Naive thymus-derived CD4-positive, alpha-beta T cell (primary cell): ENCODE measurements at regions not wholly inside any gene's neighbourhood (a gene's known extent, or its start where the extent isn't known, plus 50 kb on each side); places are given as distances from the start of the nearest gene placed in this dataset.
"Not testable (repeated sequence)": the region's sequence is repeated elsewhere in the genome, so short reads cannot be mapped to it uniquely, and the experiment has no call there.

Experiments
- ATAC-seq: fragments of 150-1000 bp; cut with Tn5 transposase; 2 replicates; pipeline ENCODE4 v1.10.0; 2021; ENCODE audit warnings: mild to moderate bottlenecking, moderate library complexity
- CTCF ChIA-PET: fragments of 350-600 bp; sonication (Branson Sonifier 250); formaldehyde crosslinking; loops from one replicate; lab custom pipeline; 2021; ENCODE audit warnings: antibody characterized with exemption; lab: Charles Lee
- POLR2A ChIA-PET: fragments of 350-600 bp; sonication (Branson Sonifier 250); formaldehyde crosslinking; loops from one replicate; lab custom pipeline; 2021; ENCODE audit warnings: antibody characterized with exemption, inconsistent platforms; lab: Charles Lee
- DNase-seq, 9 donors: peaks; one replicate each; pipeline versions ENCODE4 v3.0.0 to v3.0.0-alpha.2; 2020 to 2022; ENCODE audit warnings: mixed read lengths in 1 of 9
- H3K27ac ChIP-seq: one replicate; pipeline ENCODE4 v1.7.0; 2013; ENCODE audit warnings: mild to moderate bottlenecking, low read depth, low read length, moderate library complexity
- H3K27me3 ChIP-seq, 2 donors: one replicate each; pipeline ENCODE4 v1.7.0; 2013; ENCODE audit warnings: low read length in 2 of 2, mild to moderate bottlenecking in 2 of 2, moderate library complexity in 2 of 2; ENCODE audit not compliant: control insufficient read depth in 2 of 2, insufficient read depth in 2 of 2
- H3K36me3 ChIP-seq, 3 experiments: 1 replicate in 2 of 3; 2 replicates in 1 of 3; pipeline ENCODE4 v1.7.0; 2013; ENCODE audit warnings: low read length in 3 of 3, mild to moderate bottlenecking in 3 of 3, moderate library complexity in 1 of 3; ENCODE audit not compliant: insufficient read depth in 3 of 3, control insufficient read depth in 2 of 3
- H3K4me1 ChIP-seq, 2 donors: one replicate each; pipeline ENCODE4 v1.7.0; 2013; ENCODE audit warnings: low read length in 2 of 2, mild to moderate bottlenecking in 2 of 2, moderate library complexity in 1 of 2; ENCODE audit not compliant: control insufficient read depth in 2 of 2, insufficient read depth in 2 of 2
- H3K4me3 ChIP-seq: 2 replicates; pipeline ENCODE4 v1.7.0; 2013; ENCODE audit warnings: mild to moderate bottlenecking, low read length
- H3K9me3 ChIP-seq, 3 experiments: 1 replicate in 2 of 3; 2 replicates in 1 of 3; pipeline ENCODE4 v1.7.0; 2013; ENCODE audit warnings: low read length in 3 of 3; ENCODE audit not compliant: control insufficient read depth in 2 of 3
- H3K27ac Mint-ChIP-seq, 9 donors: one replicate each; pipeline ENCODE4 v1.8.0; 2020 to 2022; ENCODE audit warnings: mixed read lengths in 9 of 9, mild to moderate bottlenecking in 8 of 9, moderate library complexity in 5 of 9, inconsistent platforms in 2 of 9
- H3K27me3 Mint-ChIP-seq, 5 donors: one replicate each; pipeline ENCODE4 v1.8.0; 2021 to 2022; ENCODE audit warnings: mixed read lengths in 5 of 5, mild to moderate bottlenecking in 1 of 5
- H3K36me3 Mint-ChIP-seq, 5 donors: one replicate each; pipeline ENCODE4 v1.8.0; 2020 to 2022; ENCODE audit warnings: mixed read lengths in 5 of 5, mild to moderate bottlenecking in 3 of 5, inconsistent platforms in 1 of 5
- H3K4me1 Mint-ChIP-seq, 7 donors: one replicate each; pipeline ENCODE4 v1.8.0; 2020 to 2022; ENCODE audit warnings: mixed read lengths in 7 of 7, mild to moderate bottlenecking in 3 of 7, inconsistent platforms in 1 of 7
- H3K4me3 Mint-ChIP-seq, 10 donors: one replicate each; pipeline ENCODE4 v1.8.0; 2020 to 2022; ENCODE audit warnings: mild to moderate bottlenecking in 10 of 10, mixed read lengths in 10 of 10, moderate library complexity in 6 of 10, inconsistent platforms in 2 of 10
- H3K9me3 Mint-ChIP-seq, 11 donors: one replicate each; pipeline ENCODE4 v1.8.0; 2020 to 2022; ENCODE audit warnings: mixed read lengths in 11 of 11, mild to moderate bottlenecking in 4 of 11, inconsistent platforms in 1 of 11, moderate library complexity in 1 of 11
- intact Hi-C, 2 donors: fragments of 100-400 bp; cut with micrococcal nuclease; formaldehyde crosslinking; loops; one replicate each; pipeline ENCODE4 v1.15.1; 2023

DNA sequence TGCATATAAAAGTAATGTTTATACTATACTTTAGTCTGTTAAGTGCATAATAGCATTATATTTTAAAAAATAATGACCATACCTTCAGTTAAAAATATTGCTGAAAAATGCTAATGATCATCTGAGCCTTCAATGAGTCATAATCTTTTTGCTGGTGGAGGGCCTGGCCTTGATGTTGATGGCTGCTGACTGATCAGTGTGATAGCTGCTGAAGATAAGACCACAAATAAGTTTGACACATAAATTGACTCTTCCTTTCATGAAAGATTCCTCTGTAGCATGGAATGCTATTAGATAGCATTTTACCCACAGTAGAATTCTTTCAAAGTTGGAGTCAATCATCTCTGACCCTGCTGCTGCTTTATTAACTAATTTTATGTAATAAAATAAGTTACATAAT is 128.4 kb upstream of the CCDC85A start:
- POLR2A ChIA-PET = no interaction called here
- H3K27me3 ChIP-seq = no peaks in the 10 kb centered on the region
- no peak overlapping the region for H3K4me3 Mint-ChIP-seq
- H3K9me3 ChIP-seq = no peaks in the 10 kb centered on the region
- H3K4me3 ChIP-seq = no peak overlapping the region
- H3K27ac ChIP-seq = no peak overlapping the region
- intact Hi-C loops = no loop called here
- no peaks in the 10 kb centered on the region for H3K4me1 Mint-ChIP-seq
- CTCF ChIA-PET = no interaction called here
- no peaks in the 10 kb centered on the region for H3K27me3 Mint-ChIP-seq
- ATAC-seq (no peak), DNase-seq (no peak)
- H3K27ac Mint-ChIP-seq = no peak overlapping the region
- H3K36me3 Mint-ChIP-seq = no peaks in the 10 kb centered on the region
- no peaks in the 10 kb centered on the region for H3K4me1 ChIP-seq
- H3K36me3 ChIP-seq = no peaks in the 10 kb centered on the region
- peaks cover 0 to 20% (median 3%) of the 10 kb centered on the region in 11 donors for H3K9me3 Mint-ChIP-seq

GRCh38 chr2:56061327-56061726 is 122.5 kb upstream of the CCDC85A start:
- H3K27ac ChIP-seq, H3K4me1 ChIP-seq, H3K4me1 Mint-ChIP-seq, CTCF ChIA-PET, intact Hi-C loops, POLR2A ChIA-PET, H3K4me3 Mint-ChIP-seq, H3K36me3 ChIP-seq, H3K9me3 ChIP-seq, H3K27me3 Mint-ChIP-seq, ATAC-seq, H3K27me3 ChIP-seq, H3K36me3 Mint-ChIP-seq, H3K27ac Mint-ChIP-seq, H3K4me3 ChIP-seq, DNase-seq: not testable (repeated sequence)
- H3K9me3 Mint-ChIP-seq = peaks cover 3 to 56% (median 15%) of the 10 kb centered on the region in 11 donors

DNA sequence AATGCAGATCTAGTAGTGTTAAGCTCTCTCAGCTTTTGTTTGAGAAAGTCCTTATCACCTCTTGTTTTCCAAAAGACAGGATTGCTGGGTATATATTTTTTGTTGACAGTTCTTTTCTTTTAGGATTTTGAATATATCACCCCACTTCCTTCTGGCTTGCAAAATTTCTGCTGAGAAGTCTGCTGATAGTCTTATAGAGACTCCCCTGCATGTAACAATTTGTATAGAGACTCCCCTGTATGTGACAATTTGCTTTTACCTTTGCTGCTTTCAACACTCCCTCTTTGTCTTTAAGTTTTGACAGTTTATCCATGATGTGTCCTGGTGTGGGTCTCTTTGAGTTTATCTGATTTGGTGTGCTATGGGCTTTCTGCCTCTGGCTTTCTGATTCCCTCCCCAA is 115.0 kb upstream of the CCDC85A start:
- no peak for DNase-seq
- no peaks in the 10 kb centered on the region for H3K36me3 Mint-ChIP-seq
- Histone ChIP-seq H3K4me1 (no peaks in the 10 kb centered on the region), H3K36me3 (no peaks in the 10 kb centered on the region), H3K4me3 (no peak overlapping the region), H3K27ac (no peak overlapping the region), H3K27me3 (no peaks in the 10 kb centered on the region), H3K9me3 (no peaks in the 10 kb centered on the region)
- H3K27ac Mint-ChIP-seq = no peak overlapping the region
- no peak overlapping the region for H3K4me3 Mint-ChIP-seq
- peaks cover 0 to 8% (median 5%) of the 10 kb centered on the region in 5 donors for H3K27me3 Mint-ChIP-seq
- intact Hi-C loops = no loop called here
- no peaks in the 10 kb centered on the region for H3K4me1 Mint-ChIP-seq
- H3K9me3 Mint-ChIP-seq = peaks cover 0 to 25% (median 7%) of the 10 kb centered on the region in 11 donors
- ChIA-PET CTCF (no interaction called here), POLR2A (no interaction called here)
- ATAC-seq = no peak

DNA sequence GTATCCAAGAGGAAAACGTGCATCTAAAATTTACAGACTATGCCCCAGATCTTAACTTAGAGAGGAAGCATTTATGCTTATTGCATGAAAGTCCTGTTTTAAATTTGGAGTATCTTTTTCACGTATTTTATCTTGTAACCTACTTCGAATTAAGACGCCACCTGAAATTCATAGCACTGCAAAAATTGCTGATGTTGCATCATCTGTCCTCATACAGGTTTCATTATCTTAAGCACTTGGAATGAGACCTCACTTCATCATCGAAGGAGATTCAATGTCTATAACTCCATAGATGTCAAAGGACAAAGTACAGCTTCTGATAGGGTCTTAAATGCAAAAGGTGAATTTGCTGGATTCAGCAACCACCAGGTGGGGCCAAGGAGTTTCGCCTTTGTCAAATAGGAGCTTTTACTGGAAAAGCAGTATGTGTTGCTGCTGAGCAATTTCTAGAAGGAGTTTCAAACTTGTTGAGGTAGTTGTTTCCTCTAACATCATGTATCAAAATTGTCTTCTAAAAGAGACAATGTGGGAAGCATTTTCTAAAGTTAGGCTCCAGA is 106.4 kb upstream of the CCDC85A start:
- ATAC-seq (no peak), DNase-seq (no peak)
- H3K4me1 Mint-ChIP-seq = no peaks in the 10 kb centered on the region
- Histone ChIP-seq H3K9me3 (no peaks in the 10 kb centered on the region), H3K27me3 (no peaks in the 10 kb centered on the region), H3K4me1 (no peaks in the 10 kb centered on the region), H3K36me3 (no peaks in the 10 kb centered on the region), H3K27ac (no peak overlapping the region), H3K4me3 (no peak overlapping the region)
- ChIA-PET POLR2A (no interaction called here), CTCF (no interaction called here)
- H3K36me3 Mint-ChIP-seq = no peaks in the 10 kb centered on the region
- no peak overlapping the region for H3K4me3 Mint-ChIP-seq
- H3K27ac Mint-ChIP-seq = no peak overlapping the region
- H3K27me3 Mint-ChIP-seq = peaks cover 0 to 5% (median 0%) of the 10 kb centered on the region in 5 donors
- intact Hi-C loops = no loop called here
- peaks cover 0 to 19% (median 3%) of the 10 kb centered on the region in 11 donors for H3K9me3 Mint-ChIP-seq

- Mint-ChIP-seq H3K27me3 (peaks cover 0 to 4% (median 0%) of the 10 kb centered on the region in 5 donors), H3K27ac (no peak overlapping the region), H3K4me1 (no peaks in the 10 kb centered on the region), H3K9me3 (peaks cover 0 to 22% (median 3%) of the 10 kb centered on the region in 11 donors), H3K36me3 (no peaks in the 10 kb centered on the region), H3K4me3 (no peak overlapping the region)
- Histone ChIP-seq H3K9me3 (no peaks in the 10 kb centered on the region), H3K36me3 (no peaks in the 10 kb centered on the region), H3K27ac (no peak overlapping the region), H3K4me1 (no peaks in the 10 kb centered on the region), H3K27me3 (no peaks in the 10 kb centered on the region), H3K4me3 (no peak overlapping the region)
- ATAC-seq = no peak
- POLR2A ChIA-PET = no interaction called here
- CTCF ChIA-PET = no interaction called here
- DNase-seq = no peak
- intact Hi-C loops = no loop called here
These were observed 101.1 kb upstream of the CCDC85A start for GRCh38 chr2:56082665-56083064.

GRCh38 chr2:56084111-56084901 is 99.5 kb upstream of the CCDC85A start:
- Histone ChIP-seq H3K4me3 (no peak overlapping the region), H3K9me3 (no peaks in the 10 kb centered on the region), H3K27ac (no peak overlapping the region), H3K4me1 (no peaks in the 10 kb centered on the region), H3K36me3 (no peaks in the 10 kb centered on the region), H3K27me3 (no peaks in the 10 kb centered on the region)
- no peak for DNase-seq
- intact Hi-C loops = no loop called here
- H3K4me1 Mint-ChIP-seq = no peaks in the 10 kb centered on the region
- ATAC-seq = no peak
- H3K36me3 Mint-ChIP-seq = no peaks in the 10 kb centered on the region
- H3K4me3 Mint-ChIP-seq = no peak overlapping the region
- H3K9me3 Mint-ChIP-seq = peaks cover 0 to 26% (median 3%) of the 10 kb centered on the region in 11 donors
- POLR2A ChIA-PET = no interaction called here
- no peak overlapping the region for H3K27ac Mint-ChIP-seq
- CTCF ChIA-PET = no interaction called here
- H3K27me3 Mint-ChIP-seq = peaks cover 0 to 4% (median 0%) of the 10 kb centered on the region in 5 donors

DNA sequence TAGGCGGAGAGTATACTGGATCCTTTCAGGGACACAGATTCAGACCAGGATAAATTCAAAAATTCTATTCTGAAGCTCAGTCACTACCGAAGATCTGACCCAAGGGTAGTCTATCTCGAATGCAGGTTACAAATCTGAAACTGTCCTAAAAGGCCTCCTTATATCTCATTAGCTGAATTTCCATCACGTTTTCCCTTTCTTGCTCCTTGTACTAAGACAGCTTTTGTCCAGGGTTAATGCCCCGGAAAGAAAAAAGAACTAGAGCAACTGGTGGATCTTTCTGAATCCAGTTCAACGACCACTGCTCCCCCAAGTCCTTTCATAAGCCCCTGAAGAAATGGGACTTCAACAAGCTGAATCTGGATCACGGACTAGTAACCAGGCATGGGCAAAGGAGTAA is 97.5 kb upstream of the CCDC85A start:
- no peaks in the 10 kb centered on the region for H3K36me3 ChIP-seq
- Mint-ChIP-seq H3K27ac (no peak overlapping the region), H3K4me3 (no peak overlapping the region), H3K4me1 (no peaks in the 10 kb centered on the region), H3K27me3 (peaks cover 0 to 4% (median 4%) of the 10 kb centered on the region in 5 donors), H3K36me3 (no peaks in the 10 kb centered on the region), H3K9me3 (peaks cover 0 to 10% (median 0%) of the 10 kb centered on the region in 11 donors)
- H3K4me3 ChIP-seq = no peak overlapping the region
- no peaks in the 10 kb centered on the region for H3K4me1 ChIP-seq
- ChIA-PET POLR2A (no interaction called here), CTCF (no interaction called here)
- intact Hi-C loops = no loop called here
- no peaks in the 10 kb centered on the region for H3K27me3 ChIP-seq
- DNase-seq = no peak
- no peaks in the 10 kb centered on the region for H3K9me3 ChIP-seq
- H3K27ac ChIP-seq = no peak overlapping the region
- ATAC-seq = no peak
